ENCODE measurements at regions not wholly inside any gene's neighbourhood (a gene's known extent, or its start where the extent isn't known, plus 50 kb on each side); places are given as distances from the start of the nearest gene placed in this dataset.

DNA sequence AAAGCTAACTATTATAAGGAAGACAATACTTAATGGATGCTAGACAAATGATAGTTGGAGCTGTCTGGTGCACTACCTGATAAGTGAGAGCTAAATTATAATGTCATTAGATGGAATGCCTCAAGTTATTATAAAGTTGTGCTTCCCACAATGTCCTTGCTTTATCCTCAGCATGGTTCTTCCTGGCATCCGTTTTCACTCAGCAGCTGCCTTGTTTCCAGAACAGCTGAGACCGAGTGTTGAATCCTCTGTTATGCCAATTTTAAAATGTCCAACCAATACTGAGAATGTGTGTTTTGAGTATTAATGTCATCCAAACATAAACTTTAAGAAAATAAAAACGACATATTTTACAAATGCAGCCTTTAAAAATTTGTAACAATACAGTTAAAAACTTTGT, 286.7 kb upstream of the SOX2 start:
- DNase-seq = no peak

DNA sequence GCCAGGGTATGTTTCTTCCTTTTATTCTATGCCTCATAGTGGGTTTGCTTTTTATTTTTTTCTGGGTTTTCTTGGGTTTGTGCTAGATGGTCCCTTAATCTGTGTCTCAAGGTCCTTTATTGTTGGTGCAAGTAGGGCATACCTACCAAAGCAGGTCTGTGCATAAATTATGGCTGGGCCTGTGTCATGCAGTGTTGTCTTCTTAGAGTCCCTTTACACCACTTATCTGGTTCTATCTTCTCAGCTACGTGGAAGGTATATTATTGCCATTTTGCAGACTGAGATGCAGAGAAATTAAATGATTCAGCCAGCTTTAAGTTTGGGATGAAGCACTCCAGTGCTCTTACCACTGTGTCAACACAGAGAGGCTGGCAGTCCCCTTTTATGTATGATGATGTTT, 293.5 kb upstream of the SOX2 start:
- DNase-seq = no peak

DNA sequence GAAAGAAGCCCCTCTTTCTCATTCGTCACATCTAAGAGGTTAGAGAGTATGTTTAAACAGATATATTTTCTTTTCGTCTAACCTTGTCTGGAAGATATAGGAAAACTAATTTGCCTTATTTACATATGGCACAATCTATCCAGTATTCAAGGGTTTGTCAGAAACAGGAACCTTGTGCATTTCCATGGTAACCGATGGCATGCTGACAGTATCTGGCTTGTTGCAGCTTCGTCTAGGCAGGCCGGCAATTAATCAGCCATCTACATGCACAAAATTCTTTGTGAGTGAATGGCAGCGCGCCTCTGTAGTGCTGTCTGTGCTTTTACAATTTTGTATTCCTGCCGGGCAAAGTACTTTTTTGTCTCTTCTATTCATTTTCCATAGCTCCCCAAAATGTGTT, 294.0 kb upstream of the SOX2 start:
- DNase-seq = peak; percentile 23

DNA sequence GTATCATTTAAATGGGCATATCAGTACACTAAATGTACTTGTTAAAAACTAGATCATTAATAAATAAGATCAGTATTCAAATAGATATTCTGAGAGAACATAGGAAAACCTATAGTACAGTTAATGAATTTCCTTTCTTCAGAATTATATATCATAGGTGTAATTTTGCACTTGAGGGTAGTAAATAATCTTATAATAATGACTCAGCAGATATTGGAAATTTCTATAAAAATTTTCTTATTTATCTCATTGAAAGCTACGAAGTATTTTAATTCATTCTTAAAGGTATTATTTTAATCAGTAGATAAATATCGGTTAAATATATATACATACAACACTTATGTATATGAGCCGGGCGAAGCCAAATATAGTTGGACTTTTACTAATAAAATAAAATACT, 300.9 kb upstream of the SOX2 start:
- DNase-seq = no peak

DNA sequence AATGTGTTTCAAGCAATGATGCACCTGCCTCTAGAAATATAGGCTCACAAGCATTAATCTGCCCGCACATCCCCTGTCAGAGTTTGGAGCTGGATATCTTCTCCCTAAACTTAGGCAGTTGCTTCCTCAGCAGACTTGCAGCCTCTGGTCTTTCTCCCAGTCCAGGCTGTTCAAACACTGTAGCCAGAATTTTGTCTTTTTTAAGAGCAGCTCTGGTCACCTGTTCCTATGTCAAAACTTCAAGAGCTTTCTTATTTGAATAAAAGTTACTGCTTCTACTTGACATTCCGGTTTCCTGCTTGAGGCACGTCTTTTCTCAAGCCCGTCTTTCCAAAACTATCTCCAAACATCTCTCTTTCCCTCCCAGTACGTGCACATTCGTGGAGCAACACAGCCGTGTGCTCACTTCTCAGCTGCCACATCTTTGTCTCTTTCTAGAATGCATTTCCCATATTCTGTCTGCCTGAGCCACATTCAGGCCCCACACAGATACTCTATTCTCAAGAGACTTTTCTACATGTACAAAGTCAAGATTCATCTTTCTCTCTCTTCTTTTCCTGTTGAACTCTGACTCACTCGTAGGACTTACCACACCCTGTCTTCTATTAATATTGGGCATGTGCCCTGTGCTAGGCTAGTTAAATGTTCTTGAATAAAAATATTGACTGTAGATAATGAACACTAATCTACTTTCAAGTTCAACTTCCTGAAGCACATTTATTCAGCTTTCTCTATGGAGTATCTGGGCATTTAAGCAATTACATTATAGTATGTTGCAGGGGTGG, 307.7 kb upstream of the SOX2 start:
- DNase-seq = no peak

DNA sequence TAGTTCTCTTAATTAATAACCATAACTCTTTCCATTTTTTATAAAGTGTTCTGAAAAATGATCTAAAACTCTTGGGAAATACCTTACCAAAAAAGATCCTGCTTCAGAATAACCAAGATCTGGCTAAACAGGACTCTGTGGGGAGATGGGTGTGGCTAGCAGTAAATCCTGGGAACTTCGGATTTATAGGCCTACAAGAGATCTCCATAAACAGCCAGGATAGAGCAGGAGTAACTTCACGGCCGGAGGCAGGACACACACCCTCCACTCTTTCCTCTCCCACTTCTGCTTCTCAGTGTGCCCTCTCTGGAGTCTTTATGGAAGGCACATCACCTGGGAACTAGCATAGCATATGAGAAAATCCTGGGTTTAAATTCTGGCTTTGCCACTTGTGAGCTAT, 309.4 kb upstream of the SOX2 start:
- DNase-seq = no peak

DNA sequence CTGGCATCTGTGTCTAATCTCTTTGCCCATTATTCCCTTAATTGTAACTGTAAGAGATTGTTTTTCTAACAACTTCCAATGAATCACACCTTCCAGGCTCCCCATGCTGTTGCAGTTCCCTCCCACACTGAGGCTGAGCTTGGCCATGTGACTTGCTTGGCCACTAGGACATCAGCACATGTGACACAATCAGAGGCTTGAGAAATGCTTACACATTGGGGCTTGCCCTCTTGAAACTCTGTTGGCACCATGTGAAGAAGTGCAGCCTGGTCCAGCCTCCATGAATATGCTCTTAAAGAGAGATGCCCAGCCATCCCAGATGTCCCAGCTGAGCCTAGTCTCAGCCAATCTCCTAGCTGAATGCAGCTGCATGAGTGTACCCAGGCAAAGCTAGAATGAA, 326.8 kb upstream of the SOX2 start:
- DNase-seq = no peak

DNA sequence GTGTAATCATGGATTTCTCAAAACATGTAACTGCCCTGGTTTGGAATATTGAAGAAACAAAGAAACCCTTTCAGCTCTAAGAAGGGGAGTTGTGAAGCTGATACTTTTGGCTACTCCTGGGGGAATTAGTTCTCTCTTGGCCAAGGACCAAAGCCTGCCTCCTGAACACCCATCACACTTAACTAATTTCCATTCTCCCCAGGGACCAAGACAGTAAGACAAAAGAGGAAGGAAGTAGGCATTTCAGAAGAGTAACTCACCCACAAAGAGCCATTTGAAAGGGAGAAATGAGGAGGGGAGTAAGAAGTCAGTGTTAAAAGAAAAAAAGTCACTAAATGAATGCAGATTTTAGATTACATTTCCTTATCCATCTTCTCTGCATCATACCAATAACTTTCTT, 328.0 kb upstream of the SOX2 start:
- no peak for DNase-seq

DNA sequence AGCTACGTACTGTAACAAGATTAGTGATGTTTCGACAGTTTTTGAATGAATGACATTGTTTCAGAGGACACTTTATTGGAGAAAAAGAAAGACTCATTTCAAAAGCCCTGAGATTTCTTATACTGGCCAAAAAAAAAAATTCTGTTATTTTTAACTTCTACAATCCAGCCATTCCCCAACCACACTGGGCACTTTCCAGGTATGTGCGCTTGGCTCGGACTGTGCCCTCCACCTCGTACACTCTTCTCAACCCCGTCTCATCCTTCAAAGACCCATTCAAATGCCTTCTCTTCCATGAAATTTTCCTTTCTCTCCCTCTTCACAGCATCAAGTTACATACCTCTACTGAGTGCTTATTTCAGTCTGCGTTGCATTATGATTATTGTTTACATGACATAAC, 328.5 kb upstream of the SOX2 start:
- no peak for DNase-seq

DNA sequence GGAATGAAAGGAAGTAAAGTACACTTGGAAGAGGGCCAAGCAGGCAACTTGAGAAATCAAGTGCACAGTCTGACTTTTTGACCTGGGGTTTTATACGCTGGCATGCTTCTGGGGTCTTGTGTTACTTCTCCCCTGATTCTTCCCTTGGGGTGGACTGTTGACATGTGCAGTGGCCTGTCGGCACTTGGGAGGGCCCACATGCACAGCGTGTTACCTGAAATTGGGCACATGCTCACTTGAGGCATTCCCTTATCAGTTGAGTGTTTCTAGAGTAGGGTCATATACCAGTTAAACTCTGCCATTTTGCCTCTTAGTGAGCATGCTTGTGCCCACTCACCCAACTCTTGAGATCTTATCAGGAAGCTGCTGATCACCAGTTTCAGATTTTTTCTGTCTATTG, 329.1 kb upstream of the SOX2 start:
- DNase-seq = no peak

DNA sequence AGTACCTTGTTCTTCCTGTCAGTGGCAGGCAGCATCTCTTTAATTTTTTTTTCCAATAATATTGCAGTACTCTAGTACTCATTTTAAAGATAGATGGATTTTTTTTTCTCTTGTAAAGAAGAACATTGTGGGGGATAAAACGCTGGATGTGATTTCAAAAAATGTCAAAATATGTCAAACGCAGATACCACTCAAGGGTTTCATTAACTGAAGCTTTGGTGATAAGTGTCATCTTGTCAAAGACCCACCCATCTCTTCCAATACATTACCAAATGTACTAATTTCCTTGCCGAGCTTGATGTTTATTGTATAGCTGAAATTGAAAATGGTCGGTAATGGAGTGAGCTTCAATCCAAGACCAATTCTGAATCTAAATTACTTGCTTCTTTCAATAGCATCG, 332.4 kb upstream of the SOX2 start:
- DNase-seq = no peak

DNA sequence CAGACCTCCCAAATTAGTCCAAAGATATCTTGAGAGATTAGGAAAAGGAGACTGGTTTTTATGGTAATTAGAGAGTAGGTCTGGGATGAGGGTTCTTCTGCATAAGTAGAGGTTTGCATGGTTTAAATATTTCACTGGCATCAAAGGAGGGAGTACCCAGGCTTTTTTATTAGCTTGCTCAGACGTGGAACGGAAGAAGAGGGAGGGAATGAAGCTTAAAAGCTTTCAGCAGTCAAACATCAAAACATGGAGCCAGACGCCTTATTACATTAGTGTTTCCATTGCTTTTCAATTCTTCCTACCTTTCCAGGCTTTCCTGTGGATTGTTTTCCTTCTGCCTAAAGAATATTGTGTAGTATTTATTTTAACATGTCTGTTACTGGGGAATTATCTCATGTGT, 342.1 kb upstream of the SOX2 start:
- DNase-seq = no peak

DNA sequence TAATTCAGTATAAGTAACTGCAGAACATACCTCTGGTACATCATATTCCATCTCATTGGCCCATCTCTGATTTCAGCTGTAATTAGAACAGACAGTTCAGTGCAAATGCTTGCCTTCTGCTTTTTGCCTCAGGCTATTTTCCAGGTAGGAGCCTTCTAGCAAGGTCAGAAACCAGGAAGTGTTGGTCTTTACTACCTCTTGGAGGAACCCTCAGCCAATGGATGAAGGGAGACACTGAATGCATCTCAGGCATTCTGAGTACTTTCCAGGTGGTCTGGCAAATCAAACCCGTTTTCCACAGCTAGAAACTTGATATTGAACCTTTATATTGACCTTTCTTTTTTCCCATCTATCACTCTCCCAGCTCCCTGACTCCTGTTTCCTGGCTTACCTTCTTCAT, 348.5 kb upstream of the SOX2 start:
- DNase-seq = no peak

DNA sequence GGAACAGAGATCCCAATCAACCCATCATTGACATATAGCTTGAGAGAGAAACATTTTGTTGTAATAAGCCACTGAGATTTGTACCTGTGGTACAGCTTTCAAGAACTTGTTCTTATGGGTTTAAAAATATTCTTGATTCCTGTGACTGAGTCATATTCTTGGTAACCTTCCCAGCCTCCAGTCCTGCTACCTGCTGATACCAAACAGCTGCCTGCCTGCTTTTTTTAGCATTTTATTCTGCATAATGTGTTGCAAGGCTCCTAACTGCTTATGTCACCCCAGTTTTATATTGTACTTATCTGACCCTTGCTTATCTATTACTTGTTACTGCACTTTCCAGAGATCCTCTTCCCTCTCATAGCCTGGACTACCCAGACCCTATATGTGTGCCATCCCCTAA, 349.3 kb upstream of the SOX2 start:
- DNase-seq = no peak

DNA sequence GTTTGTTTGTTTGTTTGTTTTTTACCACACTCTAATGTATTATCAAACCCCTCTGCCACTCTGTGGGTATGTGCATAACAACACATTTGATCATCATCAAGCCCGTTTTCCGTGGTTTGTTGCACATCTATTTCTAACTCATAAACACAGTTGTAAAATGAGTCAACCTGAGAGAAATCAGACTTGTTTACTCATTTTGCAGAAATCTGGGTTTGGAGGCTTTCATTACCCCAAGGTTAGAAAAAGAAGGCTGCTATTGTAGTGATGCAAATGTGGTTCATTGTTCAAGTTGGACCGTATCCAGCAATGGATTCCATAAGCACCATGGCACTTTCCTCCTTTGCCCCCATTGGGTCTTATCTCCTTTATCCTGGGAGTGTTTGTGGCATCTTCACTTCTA, 353.2 kb upstream of the SOX2 start:
- DNase-seq = no peak

DNA sequence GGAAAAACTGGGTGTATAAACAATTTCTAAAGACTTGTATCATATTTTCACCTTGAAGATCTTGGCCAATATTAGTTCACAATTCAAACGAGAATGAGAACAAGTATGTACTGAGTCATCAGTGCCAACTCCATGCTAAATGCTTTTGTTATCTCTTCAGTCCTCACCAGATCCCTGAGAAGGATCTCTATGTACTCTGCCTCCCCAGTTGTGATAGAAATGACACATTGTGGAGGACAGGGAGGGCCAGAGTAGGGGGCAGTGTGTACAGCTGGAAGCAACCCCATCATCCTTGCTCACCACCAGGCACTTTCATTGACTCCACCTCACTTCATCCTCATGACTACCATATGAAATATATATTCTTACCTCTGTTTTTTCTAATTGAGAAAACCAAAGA, 353.7 kb upstream of the SOX2 start:
- no peak for DNase-seq

DNA sequence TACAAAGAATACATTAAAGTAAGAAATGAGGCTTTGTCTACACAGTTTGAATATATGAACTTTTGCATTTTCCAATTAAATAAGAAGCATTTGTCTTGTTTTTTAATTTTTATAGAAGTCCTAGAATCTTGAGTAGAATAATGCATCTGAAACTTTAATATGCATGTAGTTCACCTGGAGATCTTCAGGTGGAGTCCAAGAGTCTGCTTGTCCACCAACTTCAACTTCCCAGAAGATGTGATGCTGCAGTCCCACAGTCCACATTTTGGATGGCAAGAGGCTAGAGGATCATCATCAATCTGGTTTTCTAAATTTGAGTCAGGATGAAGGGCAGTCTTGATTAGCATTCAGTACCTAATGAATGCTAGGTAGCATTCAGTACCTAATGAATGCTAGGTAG, 357.6 kb upstream of the SOX2 start:
- DNase-seq = no peak

DNA sequence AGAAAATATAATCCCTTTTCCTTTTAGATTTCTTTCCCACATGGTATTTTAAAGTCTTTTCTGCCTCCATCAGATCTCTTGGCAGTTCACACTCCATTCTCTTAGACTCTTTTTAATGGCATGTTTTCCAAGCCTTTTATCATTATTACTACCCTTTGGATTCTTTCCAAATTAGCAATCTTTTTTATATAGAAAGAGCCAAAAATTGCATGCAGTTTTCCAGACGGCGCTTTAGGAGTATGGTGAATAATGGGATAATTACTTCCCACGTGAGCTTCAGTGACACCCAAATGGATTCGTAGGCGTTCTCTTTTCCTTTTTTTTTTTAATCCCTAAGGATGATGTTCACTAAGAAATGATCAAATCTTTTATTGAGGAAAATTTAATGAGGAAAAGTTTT, 354.8 kb upstream of the DNAJC19 start:
- no peak for DNase-seq

DNA sequence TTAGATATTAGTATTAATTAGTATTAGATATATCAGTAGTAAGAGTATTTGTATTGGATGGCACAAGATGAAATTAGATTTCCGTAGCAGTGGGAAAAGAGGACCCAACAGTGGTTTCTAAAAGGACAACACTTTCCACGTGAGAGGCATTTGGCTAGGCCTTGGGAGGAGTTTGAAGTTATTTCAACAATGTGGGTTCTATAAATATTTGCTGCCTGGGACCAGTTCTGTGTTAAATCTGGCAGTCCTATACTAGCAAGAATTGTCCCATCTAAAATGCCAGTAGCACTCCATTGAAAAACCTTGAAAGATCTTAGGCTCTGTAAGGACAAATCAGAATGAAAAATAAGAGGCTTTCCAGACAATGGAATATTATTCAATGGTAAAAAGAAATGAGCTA, 347.1 kb upstream of the DNAJC19 start:
- DNase-seq = no peak

DNA sequence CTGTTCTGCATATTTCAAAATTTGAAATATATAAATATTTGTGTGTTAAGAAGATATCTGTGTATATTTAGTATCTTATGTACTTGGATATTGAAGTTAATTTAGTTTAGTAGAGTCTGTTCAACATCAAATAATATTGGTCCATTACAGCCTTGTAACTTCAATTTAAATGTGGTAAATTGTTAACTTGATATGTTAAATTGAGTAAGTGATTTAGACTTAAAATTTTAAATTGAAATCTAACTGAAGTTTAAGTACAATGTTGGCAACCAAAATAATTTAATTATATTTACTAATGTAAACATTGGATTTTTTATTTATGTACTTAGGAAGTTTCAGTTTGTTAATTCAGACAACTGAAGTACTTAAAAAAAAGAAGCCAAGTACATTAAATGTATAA, 343.9 kb upstream of the DNAJC19 start:
- DNase-seq = no peak

DNA sequence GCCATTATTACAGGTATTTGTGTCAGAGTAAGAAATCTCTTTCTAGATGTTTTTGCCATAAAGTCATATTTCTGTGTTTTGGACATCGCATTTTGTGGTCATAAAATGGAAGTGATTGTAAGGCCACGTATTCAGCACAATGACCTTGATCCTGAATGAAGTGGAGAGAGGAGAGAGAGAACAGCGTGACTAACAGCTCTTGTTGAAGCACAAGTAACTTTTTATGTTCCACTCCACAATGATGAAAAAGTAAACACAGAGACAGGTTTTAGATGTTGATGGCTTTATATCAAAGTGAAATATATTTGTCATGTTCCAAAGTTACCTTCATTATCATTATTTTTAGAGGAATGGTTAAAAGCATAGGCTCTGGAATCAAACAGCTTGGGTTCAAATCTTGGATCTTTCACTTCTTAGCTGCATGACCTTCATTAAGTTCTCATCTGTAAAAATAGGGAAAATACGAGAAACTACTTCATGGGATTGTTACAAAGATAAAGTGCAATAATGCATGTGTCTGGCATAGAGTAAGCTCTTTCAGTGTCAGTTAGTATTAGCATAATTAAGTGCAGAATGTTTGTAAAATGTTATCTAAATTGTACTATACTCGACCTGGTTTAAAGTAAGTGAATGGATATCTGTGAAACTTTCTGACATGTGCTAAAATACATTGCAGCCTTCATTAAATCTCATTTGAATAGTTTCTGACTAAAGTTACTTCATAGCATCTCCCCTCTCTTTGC, 341.5 kb upstream of the DNAJC19 start:
- no peak for DNase-seq

DNA sequence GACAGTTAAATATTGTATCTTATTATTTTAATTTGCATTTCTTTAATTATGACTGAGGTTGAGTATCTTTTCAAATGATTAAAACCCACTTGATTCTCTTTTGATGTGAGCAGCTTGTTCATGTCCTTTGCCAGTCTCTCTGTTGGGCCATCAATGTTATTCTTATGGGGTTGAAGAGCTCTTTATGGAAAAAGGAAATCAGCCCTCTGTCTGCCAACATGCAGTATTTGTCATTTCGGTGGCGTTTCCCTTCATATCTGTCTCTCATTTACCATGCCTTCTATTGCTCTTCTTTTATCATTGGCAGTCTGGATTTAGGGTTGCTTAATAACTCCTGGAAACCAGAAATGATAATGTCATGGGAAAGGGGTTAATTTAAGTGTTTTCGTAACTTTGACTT, 340.7 kb upstream of the DNAJC19 start:
- no peak for DNase-seq

DNA sequence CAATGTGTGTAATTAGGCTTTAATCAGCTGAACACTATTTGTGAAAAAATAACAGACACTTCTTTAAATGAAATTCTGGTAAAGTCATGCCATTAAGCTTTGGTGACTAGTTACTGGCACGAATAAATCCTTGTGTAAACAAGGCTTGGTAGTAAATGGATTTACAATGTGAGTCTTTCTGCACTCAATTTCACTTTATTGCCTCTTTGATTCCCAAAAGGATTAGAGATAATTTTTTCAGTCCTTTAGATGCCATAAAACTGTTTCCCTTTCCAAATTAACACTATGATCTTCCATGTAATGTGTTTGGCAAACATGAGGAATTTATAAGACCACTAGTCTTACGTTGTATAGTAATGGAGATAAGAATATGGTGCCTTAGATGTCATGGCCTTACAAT, 339.5 kb upstream of the DNAJC19 start:
- no peak for DNase-seq

DNA sequence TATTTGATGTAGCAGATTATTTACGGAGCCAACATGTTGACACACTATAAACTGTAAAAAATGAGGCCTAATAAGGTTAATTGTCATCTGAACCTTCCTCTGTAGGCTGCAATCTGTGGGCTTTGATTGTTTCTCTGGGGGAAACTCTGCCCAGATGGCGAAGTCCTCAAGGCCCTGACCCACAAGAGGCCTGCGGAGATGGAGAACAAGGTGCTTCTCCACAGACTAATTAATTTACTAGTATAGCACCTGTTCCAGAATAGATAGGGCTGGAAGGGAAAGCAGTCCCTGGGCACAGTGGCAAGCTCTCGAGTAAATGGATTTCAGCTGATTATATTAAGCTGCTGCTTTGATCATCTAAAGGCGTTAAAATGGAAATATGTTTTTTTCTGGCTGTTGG, 338.8 kb upstream of the DNAJC19 start:
- no peak for DNase-seq

DNA sequence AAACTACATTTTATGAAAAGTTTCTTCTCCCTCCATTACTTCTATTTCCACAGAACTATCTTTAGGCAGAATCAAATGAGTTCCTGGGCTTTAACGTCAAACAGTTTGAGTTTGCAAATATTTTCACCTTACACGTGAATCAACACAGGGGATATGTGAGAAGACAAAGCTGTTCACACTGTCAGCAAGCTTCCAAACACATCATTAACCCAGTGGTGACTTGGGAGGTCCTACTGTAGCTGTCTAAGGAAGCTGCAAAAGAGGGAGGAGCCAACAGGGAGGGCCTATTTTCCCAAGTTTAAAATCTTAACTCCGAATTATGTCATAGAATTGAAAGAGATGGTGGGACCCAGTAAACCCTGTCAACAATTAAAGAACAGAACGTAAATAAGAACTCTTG, 337.8 kb upstream of the DNAJC19 start:
- no peak for DNase-seq

All from fibroblast of skin of right biceps (primary cell).